ENCODE measurements at regions not wholly inside any gene's neighbourhood (a gene's known extent, or its start where the extent isn't known, plus 50 kb on each side); places are given as distances from the start of the nearest gene placed in this dataset.

DNA sequence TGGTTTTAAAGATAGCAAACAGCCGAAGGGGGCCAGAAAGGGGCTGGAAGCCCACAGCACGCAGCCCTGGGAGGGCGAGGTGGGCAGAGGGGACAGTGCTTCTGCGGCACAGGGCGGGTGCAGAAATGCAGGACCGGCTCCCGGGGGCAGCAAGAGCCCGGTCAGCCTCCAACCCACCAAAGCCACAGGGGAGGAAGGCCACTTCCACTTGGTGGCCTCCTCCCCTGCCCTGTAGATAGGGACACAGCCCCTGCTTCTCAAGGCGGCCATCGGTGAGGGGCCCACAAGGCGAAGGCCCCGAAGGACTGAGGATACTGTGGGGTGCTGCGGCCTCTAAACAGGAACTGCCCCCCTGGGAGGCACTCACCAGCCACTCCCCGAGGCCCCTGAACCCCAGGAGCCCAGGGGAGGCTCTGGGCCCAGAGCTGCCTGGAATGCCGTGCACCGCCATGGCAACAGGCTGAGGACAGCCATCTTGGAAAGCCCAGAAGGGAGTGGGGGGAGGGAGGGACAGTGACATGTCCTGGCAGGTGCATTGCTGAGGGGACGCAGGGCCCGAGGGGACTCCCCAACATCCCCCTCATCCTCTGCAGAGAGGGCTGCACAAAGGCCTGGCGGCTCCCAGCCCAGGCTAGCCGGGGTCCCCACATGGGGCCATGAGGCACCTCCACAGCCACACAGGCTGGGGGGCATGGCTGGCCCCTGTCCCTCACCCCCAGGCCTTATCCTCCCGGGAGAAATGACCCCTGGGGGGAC lies 114.7 kb downstream of the NCOR2 start:
- no peak for DNase-seq
- intact Hi-C loops (cut with DNase I), result no loop called here
- peaks cover 0 to 25% (median 9%) of the 10 kb centered on the region in 4 donors for H3K36me3 ChIP-seq
- H3K9me3 ChIP-seq, result no peaks in the 10 kb centered on the region
- H3K4me1 ChIP-seq, result peaks cover 0 to 71% (median 61%) of the 10 kb centered on the region in 4 donors
- H3K27ac ChIP-seq, result peak overlapping the region; percentile 77 to 97 (median 94)
- H3K4me3 ChIP-seq, result no peak overlapping the region
- H3K27me3 ChIP-seq, result no peaks in the 10 kb centered on the region
- 84 to 92% methylated on average over 21 of the region's 21 CpGs for WGBS, 2 donors
- no peak for TF ChIP-seq EP300 (IDR thresholded peaks at IDR 0.05)
- no peak for TF ChIP-seq POLR2AphosphoS5 (IDR thresholded peaks at IDR 0.05)
- TF ChIP-seq, protein P1, sequence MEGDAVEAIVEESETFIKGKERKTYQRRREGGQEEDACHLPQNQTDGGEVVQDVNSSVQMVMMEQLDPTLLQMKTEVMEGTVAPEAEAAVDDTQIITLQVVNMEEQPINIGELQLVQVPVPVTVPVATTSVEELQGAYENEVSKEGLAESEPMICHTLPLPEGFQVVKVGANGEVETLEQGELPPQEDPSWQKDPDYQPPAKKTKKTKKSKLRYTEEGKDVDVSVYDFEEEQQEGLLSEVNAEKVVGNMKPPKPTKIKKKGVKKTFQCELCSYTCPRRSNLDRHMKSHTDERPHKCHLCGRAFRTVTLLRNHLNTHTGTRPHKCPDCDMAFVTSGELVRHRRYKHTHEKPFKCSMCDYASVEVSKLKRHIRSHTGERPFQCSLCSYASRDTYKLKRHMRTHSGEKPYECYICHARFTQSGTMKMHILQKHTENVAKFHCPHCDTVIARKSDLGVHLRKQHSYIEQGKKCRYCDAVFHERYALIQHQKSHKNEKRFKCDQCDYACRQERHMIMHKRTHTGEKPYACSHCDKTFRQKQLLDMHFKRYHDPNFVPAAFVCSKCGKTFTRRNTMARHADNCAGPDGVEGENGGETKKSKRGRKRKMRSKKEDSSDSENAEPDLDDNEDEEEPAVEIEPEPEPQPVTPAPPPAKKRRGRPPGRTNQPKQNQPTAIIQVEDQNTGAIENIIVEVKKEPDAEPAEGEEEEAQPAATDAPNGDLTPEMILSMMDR (IDR thresholded peaks at IDR 0.05), result no peak
- TF ChIP-seq POLR2A (IDR thresholded peaks at IDR 0.05), result no peak

DNA sequence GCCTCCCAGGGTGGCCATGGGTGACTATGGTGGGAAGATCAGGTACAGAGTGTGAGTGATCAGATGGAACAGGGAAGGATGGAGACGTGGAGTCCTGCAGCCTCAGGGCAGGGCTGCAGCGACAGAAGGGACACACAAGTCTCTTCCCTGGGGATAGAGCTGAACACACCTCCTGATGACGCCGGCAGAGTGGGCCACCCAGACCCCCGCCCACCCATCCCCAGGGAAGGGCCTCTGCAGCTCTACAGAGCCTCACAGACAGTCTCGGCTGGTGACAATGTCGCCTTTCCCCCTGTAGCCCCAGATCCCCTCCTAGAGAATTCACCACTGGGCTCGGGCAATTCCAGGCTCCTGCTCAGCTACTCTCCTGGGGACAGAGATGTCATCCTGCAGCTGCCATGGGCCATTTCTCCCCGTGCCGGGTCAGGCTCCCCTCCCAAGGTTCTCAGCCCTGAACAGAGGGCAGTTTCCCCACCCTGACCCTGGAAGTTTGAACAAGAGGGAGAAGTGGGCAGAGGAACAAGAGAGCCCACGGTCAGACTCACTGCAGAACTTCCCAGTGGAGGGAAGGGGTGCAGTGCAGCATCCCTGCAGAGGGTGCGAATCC lies 115.7 kb downstream of the NCOR2 start:
- Histone ChIP-seq H3K36me3 (peaks cover 0 to 25% (median 9%) of the 10 kb centered on the region in 4 donors), H3K27ac (peak overlapping the region in 3 of 4 donors; percentile 18 to 97 (median 96)), H3K27me3 (no peaks in the 10 kb centered on the region), H3K4me1 (peaks cover 0 to 62% (median 52%) of the 10 kb centered on the region in 4 donors), H3K4me3 (no peak overlapping the region), H3K9me3 (no peaks in the 10 kb centered on the region)
- WGBS, 2 donors, result 86 to 87% methylated on average over 12 of the region's 12 CpGs
- intact Hi-C loops (cut with DNase I), result no loop called here
- TF ChIP-seq POLR2A (IDR thresholded peaks at IDR 0.05) (no peak), POLR2AphosphoS5 (IDR thresholded peaks at IDR 0.05) (no peak), EP300 (IDR thresholded peaks at IDR 0.05) (no peak)
- TF ChIP-seq, protein P1 (IDR thresholded peaks at IDR 0.05), result no peak
- DNase-seq, result no peak

DNA sequence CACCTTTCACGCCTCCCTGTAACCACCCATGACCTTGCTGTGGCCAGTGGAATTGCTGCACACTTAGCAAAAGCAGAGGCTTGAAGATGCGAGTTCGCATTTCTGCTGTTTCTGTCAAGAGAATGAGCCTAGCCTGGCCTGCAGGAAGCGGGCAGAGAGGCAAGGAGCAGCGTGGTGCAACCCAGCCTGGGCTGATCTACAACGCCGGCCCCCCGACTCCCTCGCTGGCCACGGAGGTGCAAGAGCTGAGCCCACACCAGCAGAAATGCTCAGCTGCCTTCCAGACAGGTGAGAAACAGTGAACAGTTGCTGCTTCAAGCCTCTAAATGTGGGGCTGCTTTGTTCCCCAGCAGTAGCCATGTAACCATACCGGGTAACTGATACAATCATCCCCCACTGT lies 116.4 kb downstream of the NCOR2 start:
- Histone ChIP-seq H3K27me3 (no peaks in the 10 kb centered on the region), H3K4me1 (peaks cover 0 to 59% (median 47%) of the 10 kb centered on the region in 4 donors), H3K9me3 (no peaks in the 10 kb centered on the region), H3K4me3 (no peak overlapping the region), H3K27ac (peak overlapping the region in 2 of 4 donors; percentile 58 to 96), H3K36me3 (peaks cover 0 to 23% (median 11%) of the 10 kb centered on the region in 4 donors)
- WGBS, 2 donors, result 90 to 93% methylated on average over 11 of the region's 11 CpGs
- no peak for TF ChIP-seq EP300 (IDR thresholded peaks at IDR 0.05)
- no peak for TF ChIP-seq POLR2AphosphoS5 (IDR thresholded peaks at IDR 0.05)
- no peak for TF ChIP-seq POLR2A (IDR thresholded peaks at IDR 0.05)
- intact Hi-C loops (cut with DNase I), result no loop called here
- DNase-seq, result no peak

DNA sequence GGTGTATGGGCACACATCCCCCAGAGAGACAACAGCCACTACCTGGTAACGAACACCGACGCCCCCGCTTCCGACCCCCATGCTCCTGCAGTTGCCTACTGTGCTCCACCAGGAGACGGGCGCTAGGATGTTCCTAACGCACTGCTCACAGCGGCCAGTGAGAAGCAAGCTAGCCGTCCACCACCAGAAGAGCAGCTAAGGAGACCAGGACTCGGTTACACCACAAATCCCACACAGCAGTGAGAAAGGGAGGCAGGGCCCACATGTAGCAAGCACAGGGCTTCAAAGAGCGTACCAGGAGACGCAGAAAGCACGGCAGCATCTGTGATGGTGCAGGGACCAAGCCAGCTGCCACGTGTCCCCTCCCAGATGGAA lies 117.0 kb downstream of the NCOR2 start:
- Histone ChIP-seq H3K27ac (peak overlapping the region in 3 of 4 donors; percentile 34 to 96 (median 58)), H3K4me1 (peaks cover 0 to 59% (median 46%) of the 10 kb centered on the region in 4 donors), H3K4me3 (no peak overlapping the region), H3K36me3 (peaks cover 0 to 25% (median 8%) of the 10 kb centered on the region in 4 donors), H3K27me3 (no peaks in the 10 kb centered on the region), H3K9me3 (no peaks in the 10 kb centered on the region)
- 94 to 95% methylated on average over 15 of the region's 15 CpGs for WGBS, 2 donors
- intact Hi-C loops (cut with DNase I), result no loop called here
- no peak for TF ChIP-seq POLR2A (IDR thresholded peaks at IDR 0.05)
- TF ChIP-seq EP300 (IDR thresholded peaks at IDR 0.05), result no peak
- TF ChIP-seq, protein P1 (IDR thresholded peaks at IDR 0.05), result no peak
- TF ChIP-seq POLR2AphosphoS5 (IDR thresholded peaks at IDR 0.05), result no peak
- no peak for DNase-seq

DNA sequence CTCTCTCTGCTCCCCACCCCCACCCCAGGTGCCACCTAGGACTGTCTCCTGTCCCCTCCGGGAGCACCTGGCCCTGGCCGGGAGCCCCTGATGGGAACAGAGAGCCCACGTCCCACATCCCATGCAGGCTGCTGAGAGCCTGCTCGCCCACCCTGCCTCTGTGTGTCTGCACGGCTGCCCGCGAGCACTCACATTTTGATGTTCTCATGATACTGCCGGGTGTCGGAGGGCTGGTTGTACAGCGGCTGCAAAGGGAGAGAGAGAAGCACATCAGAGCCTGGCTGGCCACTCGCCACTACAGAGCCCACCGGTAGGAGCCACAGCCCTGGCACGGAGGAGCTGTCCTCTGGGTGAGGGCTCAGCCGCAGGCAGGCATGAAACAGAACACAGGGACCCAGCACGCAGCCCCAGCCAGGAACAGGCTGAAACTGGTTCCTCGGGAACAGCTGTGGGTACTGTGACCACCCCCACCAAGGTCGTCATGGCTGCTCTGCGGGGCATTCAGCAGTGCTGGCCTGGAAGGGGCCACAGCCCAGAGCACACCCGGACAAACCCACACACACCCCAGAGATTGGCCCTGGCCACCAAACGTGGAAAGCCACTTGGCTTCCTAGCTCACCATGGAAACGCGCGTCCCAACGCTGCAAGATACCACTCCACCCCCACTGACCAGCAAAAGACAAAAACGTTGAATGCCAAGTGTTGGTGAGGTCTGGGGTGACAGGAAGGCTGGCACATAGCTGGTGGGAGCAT lies 117.6 kb downstream of the NCOR2 start:
- WGBS, 2 donors, result 87% methylated on average over 25 of the region's 25 CpGs
- peak overlapping the region in 3 of 4 donors; percentile 34 to 96 (median 58) for H3K27ac ChIP-seq
- peaks cover 0 to 25% (median 8%) of the 10 kb centered on the region in 4 donors for H3K36me3 ChIP-seq
- no peaks in the 10 kb centered on the region for H3K9me3 ChIP-seq
- H3K27me3 ChIP-seq, result no peaks in the 10 kb centered on the region
- H3K4me3 ChIP-seq, result no peak overlapping the region
- TF ChIP-seq EP300 (IDR thresholded peaks at IDR 0.05) (no peak), POLR2A (IDR thresholded peaks at IDR 0.05) (no peak), POLR2AphosphoS5 (IDR thresholded peaks at IDR 0.05) (no peak)
- TF ChIP-seq, protein P1 (IDR thresholded peaks at IDR 0.05), result no peak
- H3K4me1 ChIP-seq, result peaks cover 0 to 59% (median 46%) of the 10 kb centered on the region in 4 donors
- intact Hi-C loops (cut with DNase I), result no loop called here
- DNase-seq, result no peak
